GM19240 (cell line): ENCODE measurements at regions not wholly inside any gene's neighbourhood (a gene's known extent, or its start where the extent isn't known, plus 50 kb on each side); places are given as distances from the start of the nearest gene placed in this dataset.
A peak's percentile ranks its signal among the peaks of the same experiment; 100 is the strongest.

Experiments used
- DNase-seq: peaks from one replicate; pipeline ENCODE4 v3.0.0; 2011; ENCODE audit warnings: low spot score; ENCODE audit not compliant: insufficient read length

DNA sequence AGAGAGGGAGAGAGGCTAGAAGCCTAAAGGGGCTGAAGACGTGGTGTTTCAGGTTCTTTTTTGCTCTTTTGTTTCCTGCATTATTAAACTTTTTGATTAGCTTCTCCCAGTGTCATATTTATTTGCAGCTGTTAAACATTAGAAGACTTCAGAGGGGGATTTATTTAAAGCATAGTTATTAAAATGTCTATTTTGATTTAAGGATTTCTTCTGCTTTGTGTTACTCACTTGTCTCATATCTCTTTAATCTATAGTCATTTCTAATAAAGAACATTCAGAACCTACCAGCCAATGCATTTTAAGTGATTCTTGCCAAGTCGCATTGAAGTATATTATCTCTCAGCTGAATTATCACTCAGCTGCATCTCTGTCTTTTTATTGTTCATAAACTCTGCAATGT lies 152.0 kb upstream of the DYRK2 start:
- DNase-seq = no peak

DNA sequence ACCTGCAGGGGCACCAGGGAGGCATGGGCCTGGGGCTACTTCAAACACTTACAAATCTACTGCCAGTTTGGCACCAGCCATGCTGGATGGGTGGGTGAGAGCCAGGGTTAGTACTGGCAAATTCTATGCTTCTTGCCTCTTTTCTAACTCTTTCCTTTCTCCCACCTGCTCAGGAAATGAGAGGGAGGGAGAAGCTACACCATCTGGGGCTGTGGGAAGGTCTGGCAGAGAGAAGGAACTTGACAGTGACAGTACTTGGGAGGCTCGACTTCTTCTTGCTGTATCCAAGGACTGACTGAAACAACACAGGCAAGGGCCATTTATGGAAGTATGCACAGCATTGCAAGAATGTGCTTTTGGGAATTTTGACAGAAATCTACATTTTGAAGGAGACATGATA lies 149.6 kb upstream of the DYRK2 start:
- no peak for DNase-seq

DNA sequence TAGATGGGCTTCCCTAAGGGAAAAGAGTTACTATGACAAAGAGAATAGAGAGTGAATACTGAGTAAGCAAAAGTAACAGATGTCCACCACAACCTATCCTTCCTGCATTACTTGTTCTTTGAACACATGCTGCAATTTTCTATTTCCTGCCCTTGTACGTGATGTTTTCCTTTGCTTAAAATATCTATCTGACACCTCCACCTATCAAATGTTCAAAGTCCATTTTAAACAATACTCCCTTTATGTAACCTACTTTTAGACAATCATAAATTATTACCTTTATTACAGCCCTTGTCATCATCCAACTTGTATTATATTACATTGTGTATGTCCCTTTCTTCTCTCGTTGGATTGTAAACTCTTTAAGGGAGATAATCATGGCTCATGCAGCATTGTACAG lies 147.2 kb upstream of the DYRK2 start:
- DNase-seq = no peak

DNA sequence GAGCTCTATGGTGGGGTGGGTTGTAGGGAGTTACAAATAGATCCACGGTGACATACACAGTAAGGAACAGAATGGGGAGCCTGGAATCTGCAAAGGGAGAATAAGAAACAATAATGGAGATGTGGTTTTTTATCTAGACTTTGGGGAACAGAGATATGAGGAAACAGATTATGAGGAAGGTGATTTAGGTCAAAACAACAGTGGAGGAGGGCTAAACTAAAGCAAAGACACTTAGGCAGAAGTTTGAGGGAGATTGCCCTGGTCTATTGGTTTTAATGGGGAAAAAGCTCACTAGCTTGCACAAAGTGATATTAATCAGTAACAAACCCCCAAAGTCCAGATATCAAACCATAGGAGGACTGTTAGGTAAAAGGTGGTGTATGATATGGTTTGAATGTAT lies 144.5 kb upstream of the DYRK2 start:
- no peak for DNase-seq

DNA sequence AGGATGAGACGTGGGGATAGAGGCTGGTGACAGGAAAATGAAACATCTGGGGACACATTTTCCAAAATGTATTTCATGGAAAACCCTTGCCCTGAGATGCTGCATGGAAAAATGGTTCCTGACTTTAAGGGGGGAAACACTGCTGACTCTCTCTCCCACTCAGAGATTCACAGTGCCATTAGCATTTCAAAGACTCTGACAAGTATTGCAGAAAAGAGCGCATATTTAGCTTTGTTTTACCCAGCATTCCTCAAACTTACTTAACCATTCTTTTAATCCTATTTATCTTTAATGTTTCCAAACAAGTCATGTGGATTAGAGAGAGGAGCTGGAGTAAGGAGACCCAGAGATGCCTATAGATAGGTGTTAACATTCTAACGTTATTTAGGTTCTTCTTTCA lies 141.8 kb upstream of the DYRK2 start:
- DNase-seq = no peak

DNA sequence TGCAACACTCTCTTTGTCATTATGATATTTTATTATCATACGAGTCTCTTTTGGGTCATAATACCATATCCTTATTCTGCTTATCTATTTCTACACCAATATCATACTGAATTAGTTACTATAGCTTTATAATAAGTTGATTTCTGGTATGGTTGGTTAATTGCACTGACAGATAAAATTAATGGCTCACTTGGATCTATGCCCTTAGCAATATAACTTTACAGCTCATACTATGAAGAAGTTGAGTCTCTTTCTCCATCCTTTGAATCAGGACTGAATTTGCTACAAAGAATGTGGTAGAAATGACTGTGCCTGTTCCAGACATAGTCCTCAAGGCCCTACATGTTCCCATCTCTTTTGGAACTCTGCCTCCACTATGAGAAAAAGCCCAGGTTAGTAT lies 139.7 kb upstream of the DYRK2 start:
- no peak for DNase-seq

DNA sequence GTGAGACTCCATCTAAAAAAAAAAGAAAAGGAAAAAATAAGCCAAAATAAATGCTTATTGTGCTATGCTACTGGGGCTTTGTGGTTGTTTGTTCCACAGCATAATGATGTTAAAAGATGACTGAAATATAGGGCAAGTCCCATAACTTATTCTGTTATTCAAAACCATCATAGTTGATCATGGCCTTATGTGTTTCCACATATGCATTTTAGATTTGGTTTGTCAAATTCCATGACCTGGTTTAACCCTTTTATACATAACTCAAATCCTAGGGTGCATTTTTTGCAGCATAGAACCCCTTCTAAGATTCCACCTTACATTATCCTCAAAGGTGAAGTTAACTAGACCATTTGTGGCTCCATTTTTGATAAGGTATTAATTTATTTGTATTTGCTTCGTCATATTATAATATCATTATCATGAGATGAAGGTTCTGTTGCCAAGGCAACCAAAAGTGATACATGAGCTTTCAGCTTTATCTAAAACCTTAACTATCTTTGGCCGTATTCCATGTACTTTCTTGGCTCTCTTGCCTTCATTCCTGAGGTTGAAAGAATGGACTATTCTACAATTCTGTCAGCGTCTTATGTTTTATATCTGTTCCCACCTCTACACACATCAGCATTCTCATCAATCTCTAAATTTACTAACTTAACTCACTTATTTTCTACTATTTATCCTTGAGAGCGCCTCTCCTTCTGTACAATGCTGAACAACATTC lies 138.7 kb upstream of the DYRK2 start:
- no peak for DNase-seq

DNA sequence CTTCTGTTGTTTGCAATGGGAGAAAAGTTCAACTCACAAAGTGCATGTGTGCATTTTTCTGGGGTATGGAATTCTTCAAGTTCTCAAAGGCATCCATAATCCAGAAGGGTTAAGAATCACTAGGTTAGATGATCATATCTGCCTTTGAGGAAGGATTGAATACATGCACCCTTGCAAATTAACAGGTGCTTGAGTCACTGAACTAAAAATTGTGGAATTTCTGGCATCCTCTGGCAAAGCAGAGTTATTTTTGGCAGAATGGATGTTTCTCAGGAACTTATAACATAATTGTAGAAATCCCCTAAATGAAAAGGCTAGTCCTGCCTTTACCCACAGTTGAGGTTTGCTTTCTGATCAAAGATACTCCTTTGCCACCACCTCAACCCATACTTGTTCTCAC lies 136.5 kb upstream of the DYRK2 start:
- no peak for DNase-seq

DNA sequence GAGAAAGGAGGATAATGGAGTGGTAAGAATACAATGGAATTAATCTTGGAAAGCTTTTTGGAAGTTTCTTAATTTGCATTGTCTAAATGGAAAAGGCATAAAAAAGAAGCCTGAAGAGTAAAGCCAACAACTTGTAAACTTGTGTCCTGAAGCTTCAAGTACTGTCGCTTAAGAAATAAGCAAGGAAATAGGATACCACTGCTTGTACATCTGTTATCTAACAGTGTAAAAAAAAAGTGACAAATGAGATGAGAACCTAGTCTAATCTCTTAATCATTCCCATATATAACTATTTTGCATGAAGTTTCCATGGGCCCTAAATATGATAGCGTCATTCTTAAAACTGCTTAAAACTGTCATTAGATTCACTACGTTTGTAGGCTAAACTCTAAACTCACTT lies 134.0 kb upstream of the DYRK2 start:
- no peak for DNase-seq

DNA sequence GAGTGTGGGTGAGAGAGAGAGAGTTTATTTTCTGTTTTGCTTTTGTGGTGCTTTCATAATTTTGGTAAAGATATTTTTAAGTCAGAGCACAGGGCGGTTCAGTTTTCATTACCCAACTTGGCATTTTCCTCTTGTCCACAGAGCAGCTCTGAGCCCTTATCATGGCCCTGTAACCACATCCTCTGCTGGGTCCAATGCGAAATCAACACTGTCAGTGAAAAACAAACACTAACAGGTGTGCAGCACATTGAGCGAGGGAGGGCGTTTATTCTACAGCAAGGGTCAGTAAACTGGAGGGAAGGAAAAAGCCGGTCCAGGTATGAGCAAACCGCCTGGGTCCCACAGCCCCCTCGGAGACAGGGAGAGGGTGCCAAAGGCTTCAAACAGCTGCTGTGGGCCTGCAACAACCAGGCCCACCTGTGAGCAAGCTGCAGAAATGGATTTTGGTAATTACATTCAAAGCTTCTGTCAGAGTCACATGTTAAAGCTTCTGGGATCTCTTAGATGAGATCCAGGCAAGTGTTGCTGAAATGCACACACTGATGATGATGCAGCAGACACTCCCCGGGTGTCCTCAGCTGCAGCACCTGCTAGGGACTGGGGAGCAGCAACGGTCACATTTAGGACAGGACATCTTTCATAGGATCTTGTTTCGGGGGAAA lies 132.7 kb upstream of the DYRK2 start:
- peak; percentile 10 for DNase-seq

DNA sequence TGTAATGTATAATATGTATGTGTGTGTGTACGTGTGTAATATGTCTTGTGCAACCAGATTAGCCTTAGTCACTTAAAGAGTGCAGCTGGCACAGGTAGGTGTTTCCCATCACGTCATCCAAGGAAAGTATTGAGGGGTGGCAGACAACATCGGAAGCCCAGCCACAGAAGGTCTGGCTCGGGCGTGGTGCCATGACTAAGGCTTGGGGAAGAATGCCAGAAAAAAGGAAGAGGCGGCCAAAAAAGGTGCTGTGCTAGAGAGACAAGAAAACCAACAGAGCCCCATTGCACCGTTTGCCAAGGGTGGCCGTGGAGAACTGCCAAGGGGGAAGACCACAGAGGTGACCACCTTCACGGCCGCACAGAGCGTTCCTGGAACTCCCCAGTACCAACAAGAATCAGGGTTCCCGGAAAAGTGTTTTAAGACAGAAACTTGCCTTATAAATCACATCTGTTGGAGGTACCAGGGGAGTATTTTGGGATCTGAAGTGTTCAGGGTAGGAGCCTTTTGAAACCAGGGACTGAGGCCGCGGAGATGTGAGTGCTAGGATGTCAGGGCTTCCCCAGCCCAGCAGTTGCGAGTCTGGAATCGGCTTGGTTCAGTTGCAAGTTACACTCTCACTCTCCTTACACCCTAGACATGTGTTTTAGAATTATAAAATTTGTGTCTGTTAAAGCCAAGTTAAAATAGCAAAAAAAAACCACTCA lies 131.2 kb upstream of the DYRK2 start:
- DNase-seq = no peak

DNA sequence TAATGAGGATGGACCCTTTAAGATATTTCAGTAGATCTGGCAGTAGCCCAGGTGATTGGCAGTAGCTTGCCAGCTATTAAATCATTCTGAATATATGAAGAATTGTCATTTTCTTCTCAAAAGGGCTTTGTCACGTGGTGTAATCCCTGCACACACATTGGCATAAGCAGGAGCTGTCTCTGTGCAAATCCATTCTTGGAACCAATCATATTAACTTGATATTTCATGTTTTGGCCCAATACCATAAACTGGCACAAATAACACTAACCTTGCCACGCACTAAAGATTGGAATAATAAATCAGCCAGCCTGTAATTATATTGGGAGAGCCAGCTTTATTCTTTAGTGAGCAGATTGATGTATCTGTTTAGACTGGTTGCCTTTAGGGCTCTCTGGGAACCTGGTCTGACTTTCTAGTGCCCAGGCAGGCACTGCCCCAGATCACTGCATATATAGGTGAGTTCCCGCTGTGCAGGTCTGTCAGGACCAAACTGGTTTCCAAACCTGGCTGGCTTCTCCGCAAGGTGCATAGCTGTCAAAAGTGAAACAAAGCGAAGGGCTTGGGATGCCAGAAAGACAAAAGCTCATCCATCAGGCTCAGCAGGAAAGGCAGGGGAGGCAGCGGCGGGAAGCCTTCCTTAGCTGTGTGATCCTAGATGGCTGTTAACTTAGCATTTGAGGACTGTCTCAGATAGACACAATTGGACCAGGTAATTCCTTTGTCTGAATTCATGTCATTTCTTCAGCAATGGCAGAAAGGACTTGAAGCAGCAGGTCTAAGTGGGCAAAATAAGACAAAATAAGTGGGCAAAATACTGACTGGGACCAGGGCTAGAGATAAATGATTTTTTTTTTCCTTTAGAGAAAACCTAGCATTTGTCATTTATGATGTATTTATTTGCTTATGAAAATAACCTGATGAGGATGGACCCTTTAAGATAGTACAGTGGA lies 128.8 kb upstream of the DYRK2 start:
- no peak for DNase-seq

DNA sequence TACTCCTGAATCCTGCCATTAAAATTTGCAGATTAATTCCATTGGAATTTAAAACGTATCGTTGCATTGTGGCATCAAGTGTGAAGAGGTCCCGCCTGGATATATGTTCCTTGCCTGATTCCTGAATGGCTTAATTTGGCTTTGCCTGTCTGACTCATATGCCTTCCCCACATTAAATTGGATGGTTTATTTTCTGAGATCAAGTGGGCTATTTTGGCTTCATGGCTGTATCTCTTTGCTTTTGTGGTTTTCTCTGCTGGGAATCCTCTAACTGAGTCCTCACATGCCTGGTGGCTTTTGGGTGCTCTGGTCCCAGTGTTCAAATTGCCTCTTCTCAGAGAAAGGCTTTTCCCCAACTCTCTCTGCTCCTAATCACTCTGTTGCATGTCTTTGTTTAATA lies 127.9 kb upstream of the DYRK2 start:
- DNase-seq = no peak

DNA sequence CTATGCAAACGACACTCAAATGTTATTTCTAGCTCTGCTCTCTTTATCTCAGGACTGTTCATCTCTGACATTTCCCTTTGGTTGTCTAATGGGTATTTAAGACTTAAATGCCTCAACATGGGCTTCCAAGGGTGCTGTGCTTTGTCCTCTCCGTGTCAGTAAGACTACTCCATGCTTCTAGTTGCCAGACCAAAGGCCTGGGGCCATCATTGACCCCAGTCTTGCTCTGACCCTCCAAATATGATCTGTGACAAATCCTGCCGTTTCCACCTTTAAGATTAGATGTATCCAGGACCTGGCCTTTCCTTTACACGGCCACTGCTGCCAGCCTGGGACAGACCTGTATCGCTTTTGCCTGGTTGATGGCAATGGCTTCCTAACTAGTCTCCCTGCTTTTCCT lies 126.3 kb upstream of the DYRK2 start:
- DNase-seq = no peak

DNA sequence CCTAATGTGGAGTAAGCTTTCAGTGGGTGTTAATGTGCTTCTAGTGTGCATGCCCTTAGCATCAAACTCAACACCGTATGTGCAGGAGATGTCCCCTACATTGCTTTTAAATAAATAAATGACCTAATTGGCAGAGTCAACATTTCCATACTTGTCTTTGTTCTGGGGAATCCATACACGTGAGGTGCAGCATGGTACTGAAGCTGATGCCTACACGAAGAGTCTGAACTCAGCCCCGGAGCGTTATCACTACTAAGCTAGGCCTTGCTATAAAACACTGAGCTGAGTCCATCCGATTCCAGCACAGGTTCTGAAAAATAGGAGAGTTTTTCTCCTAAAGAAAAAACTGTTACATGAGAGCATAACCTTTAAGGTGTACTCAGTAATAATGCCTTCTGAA lies 125.0 kb upstream of the DYRK2 start:
- no peak for DNase-seq

DNA sequence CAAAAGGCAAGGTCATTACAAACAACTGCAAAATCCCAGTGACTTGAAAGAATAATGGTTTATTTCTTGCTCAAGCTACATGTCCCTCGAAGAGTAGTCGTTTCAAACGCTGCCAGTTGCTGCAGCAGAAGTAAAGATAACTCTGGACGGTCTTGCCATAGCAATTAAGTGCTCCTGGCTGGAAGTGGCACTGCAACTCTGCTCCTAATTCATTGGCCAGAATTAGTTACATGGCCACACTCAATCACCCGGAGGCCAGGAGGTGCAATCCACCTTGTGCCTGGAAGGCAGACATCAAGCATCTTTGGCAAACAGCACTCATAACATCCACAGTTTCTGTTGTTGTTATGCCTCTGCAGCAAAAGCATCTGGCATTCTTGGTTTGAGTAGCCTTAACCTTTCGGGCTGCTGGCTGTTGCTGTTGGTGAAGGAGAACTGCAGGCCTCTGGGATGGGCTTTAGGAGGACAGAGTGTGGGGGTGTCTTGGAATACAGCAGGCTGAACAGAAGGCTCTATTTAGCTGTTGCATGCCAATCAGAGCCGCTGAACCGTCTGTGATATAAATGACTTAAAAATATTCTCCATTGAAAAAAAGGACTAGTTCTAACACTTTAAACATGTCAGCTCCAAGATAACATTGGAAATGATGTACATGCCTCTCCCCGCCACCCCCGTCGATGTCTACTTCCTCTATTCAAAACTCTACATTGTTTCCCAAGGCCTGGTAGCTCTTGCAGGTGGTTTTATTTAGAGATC lies 123.5 kb upstream of the DYRK2 start:
- no peak for DNase-seq

DNA sequence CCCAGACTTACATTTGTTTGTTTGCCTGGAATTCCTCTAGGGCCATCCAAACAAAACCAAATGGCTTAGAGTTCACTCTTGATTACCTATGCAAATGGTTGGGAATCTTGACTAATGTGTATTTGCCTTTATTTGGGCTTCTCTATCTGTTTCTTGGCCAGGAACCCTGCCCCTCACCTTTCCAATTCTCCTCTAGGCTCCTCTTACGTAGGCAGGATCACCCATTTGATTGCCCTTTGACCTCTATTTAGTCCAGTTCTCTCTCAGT lies 123.0 kb upstream of the DYRK2 start:
- no peak for DNase-seq

DNA sequence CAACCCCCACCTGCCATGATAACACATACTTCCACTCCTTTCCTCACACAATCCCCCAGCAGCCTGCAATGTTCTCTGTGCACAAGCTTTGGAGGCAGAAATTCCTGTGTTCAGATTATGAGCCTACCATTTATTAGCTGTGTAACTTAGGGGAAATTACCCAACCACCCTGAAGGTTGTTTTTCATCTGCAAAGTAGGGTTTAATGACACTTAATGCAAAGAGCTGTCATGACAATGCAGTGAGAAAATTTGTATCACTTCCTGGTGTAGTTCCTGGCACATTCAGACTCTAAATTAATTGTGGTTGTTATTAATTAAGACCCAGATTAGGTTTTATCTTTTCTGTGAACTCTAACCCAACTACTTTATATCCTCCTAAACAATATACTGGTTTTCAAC lies 122.4 kb upstream of the DYRK2 start:
- DNase-seq = no peak

DNA sequence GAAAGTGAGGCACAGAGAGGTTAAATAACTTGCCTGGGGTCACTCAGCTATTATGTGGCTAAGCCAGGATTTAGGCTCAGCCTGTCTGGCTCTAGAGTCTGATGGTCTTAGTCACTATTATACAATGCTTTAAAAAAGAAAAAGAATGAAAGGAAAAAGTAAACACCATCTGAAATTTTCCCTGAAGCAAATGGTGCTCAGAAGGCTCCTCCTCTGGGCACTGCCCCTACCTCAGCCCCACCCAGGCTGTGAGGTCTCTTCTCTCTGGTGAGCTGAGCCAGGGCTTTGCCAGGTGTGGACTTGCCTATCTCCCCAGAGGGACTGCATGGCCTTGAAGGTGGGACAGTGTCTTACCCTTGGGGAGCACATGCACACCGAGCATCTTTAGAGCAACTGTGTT lies 117.5 kb upstream of the DYRK2 start:
- DNase-seq = no peak

DNA sequence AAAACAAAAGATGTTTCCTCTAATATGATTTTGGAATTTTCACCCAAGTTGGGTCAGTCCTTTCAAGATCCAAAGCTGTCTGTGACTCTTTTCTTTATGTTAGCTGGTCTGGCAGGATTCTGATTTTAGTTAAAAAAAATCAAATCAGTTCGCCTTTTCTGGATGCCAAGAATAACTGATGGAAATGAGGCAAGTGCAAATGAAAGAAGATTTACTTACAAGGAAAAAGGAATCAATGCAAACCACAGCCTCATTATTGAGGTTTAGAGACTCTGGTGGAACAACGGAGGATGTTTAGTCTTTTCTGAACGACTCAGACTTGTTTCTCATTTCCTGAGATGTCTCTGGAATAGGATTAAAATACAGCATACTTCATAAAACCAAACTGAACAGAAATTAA lies 117.0 kb upstream of the DYRK2 start:
- no peak for DNase-seq

DNA sequence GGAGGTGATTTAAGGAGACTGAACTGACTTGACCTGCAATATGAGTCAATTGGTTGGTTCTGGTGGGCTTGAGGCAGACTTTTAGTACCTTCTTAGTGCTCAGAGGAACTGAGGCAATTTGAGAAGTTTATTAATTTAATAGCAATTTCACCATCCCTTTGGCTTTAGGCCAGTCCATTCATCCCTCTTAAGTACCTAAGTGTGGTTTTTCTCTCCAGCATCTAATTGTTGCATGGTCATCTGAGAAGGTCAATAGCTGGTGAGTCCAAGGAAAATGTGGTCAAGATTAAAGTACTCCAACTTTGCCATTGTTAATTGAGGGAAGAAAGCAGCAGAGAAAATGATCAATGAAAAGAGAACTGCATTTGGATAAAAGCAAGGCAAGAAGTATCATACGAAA lies 115.4 kb upstream of the DYRK2 start:
- DNase-seq = no peak
